Lung (tissue), 11 donors: ENCODE measurements at regions not wholly inside any gene's neighbourhood (a gene's known extent, or its start where the extent isn't known, plus 50 kb on each side); places are given as distances from the start of the nearest gene placed in this dataset.

ENCODE experiments used
- ATAC-seq: fragments of 200-7000 bp; cut with Tn5 transposase; one replicate; pipeline ENCODE4 v1.9.1; 2020; ENCODE audit warnings: moderate number of reproducible peaks; ENCODE audit not compliant: insufficient read depth, low FRiP score
- DNase-seq, 3 donors: peaks; one replicate each; pipeline ENCODE4 v3.0.0-alpha.2; 2013 to 2017
- H3K27ac ChIP-seq, 2 donors: one replicate each; pipeline ENCODE4 v1.5.1; 2013; ENCODE audit warnings: mild to moderate bottlenecking in 2 of 2, moderate library complexity in 2 of 2, control low read depth in 1 of 2, inconsistent platforms in 1 of 2, low read depth in 1 of 2, low read length in 1 of 2
- H3K27me3 ChIP-seq, 3 donors: one replicate each; pipeline ENCODE4 v1.5.1; 2013; ENCODE audit warnings: low read length in 2 of 3; ENCODE audit not compliant: control insufficient read depth in 3 of 3, insufficient read depth in 3 of 3
- H3K36me3 ChIP-seq, 4 donors: one replicate each; pipeline ENCODE4 v1.5.1; 2013; ENCODE audit warnings: low read length in 4 of 4, mild to moderate bottlenecking in 1 of 4, moderate library complexity in 1 of 4; ENCODE audit not compliant: control insufficient read depth in 4 of 4, insufficient read depth in 4 of 4
- H3K4me1 ChIP-seq, 5 donors: one replicate each; pipeline ENCODE4 v1.5.1; 2013; ENCODE audit warnings: low read length in 5 of 5, mild to moderate bottlenecking in 2 of 5, moderate library complexity in 1 of 5; ENCODE audit not compliant: control insufficient read depth in 5 of 5, insufficient read depth in 5 of 5
- H3K4me3 ChIP-seq: one replicate; pipeline ENCODE4 v1.5.1; 2013; ENCODE audit warnings: mild to moderate bottlenecking, control low read depth, moderate library complexity
- H3K9ac ChIP-seq, 2 donors: one replicate each; pipeline ENCODE4 v1.5.1; 2013; ENCODE audit warnings: low read length in 2 of 2, control low read depth in 1 of 2; ENCODE audit not compliant: insufficient read depth in 1 of 2
- H3K9me3 ChIP-seq, 4 donors: one replicate each; pipeline ENCODE4 v1.5.1; 2013; ENCODE audit warnings: low read length in 3 of 4, mild to moderate bottlenecking in 1 of 4, moderate library complexity in 1 of 4; ENCODE audit not compliant: control insufficient read depth in 4 of 4, insufficient read depth in 3 of 4
- CTCF ChIP-seq: IDR thresholded peaks from 2 replicates; pipeline ENCODE4 v1.5.1; 2012; ENCODE audit warnings: mild to moderate bottlenecking; ENCODE audit errors: control extremely low read depth, extremely low read depth
- WGBS, 2 donors: extraction: QIAGEN DNeasy Blood & Tissue Kit; methylation state at CpG; one replicate each; pipeline ENCODE4 v1.1.7; 2013; 5-methylcytosine and 5-hydroxymethylcytosine counted together
- donor health status: control.
- donor health status: control.
- donor health status: Bipolar disorder and iron deficiency.
- donor health status: healthy.
- donor health status: DM: yes; HTN: yes; CAD: no.

- 90 to 97% methylated on average over 2 of the region's 2 CpGs for WGBS, 2 donors
- no peak for TF ChIP-seq CTCF
- Histone ChIP-seq H3K27ac (no peak overlapping the region), H3K9me3 (peaks cover 0 to 9% (median 2%) of the 10 kb centered on the region in 4 donors), H3K4me3 (no peak overlapping the region), H3K27me3 (no peaks in the 10 kb centered on the region), H3K4me1 (no peaks in the 10 kb centered on the region), H3K36me3 (no peaks in the 10 kb centered on the region), H3K9ac (no peak overlapping the region)
- no peak for ATAC-seq
- DNase-seq = no peak
Measured at GRCh38 chr2:149921911-149922616, 334.5 kb upstream of the MMADHC start.

- ATAC-seq = no peak
- peaks cover 0 to 9% (median 2%) of the 10 kb centered on the region in 4 donors for H3K9me3 ChIP-seq
- 73 to 77% methylated on average over 3 of the region's 3 CpGs for WGBS, 2 donors
- no peak overlapping the region for H3K9ac ChIP-seq
- no peak overlapping the region for H3K4me3 ChIP-seq
- H3K27ac ChIP-seq = no peak overlapping the region
- no peaks in the 10 kb centered on the region for H3K27me3 ChIP-seq
- DNase-seq = no peak
- TF ChIP-seq CTCF = no peak
- H3K4me1 ChIP-seq = no peaks in the 10 kb centered on the region
- no peaks in the 10 kb centered on the region for H3K36me3 ChIP-seq
Measured at GRCh38 chr2:149920389-149920788, 332.8 kb upstream of the MMADHC start.

GRCh38 chr2:149915151-149915550, 327.6 kb upstream of the MMADHC start:
- ATAC-seq (no peak), DNase-seq (no peak)
- no peak overlapping the region for H3K4me3 ChIP-seq
- no peaks in the 10 kb centered on the region for H3K4me1 ChIP-seq
- H3K27me3 ChIP-seq = no peaks in the 10 kb centered on the region
- TF ChIP-seq CTCF = no peak
- H3K9ac ChIP-seq = no peak overlapping the region
- no peak overlapping the region for H3K27ac ChIP-seq
- no peaks in the 10 kb centered on the region for H3K36me3 ChIP-seq
- WGBS, 2 donors = 73 to 79% methylated on average over 3 of the region's 3 CpGs
- H3K9me3 ChIP-seq = peaks cover 0 to 4% (median 2%) of the 10 kb centered on the region in 4 donors
